A673 (cell line): ENCODE measurements at regions not wholly inside any gene's neighbourhood (a gene's known extent, or its start where the extent isn't known, plus 50 kb on each side); places are given as distances from the start of the nearest gene placed in this dataset.

ENCODE experiments used
- EZH2 ChIP-seq: fragments of 200-600 bp; sonication (generic); IDR thresholded peaks from 2 replicates; pipeline ENCODE4 v1.6.1; 2017; ENCODE audit warnings: borderline replicate concordance, low read depth, mild to moderate bottlenecking, mixed read lengths, antibody characterized with exemption, low read length; ENCODE audit not compliant: poor library complexity, severe bottlenecking
- TF ChIP-seq, protein P1 (sequence below): fragments of 300-800, 200-600 bp; sonication (generic); conservative IDR thresholded peaks from 2 replicates; pipeline ENCODE4 v1.5.1; 2017; ENCODE audit warnings: low read depth, mild to moderate bottlenecking, antibody characterized with exemption, low read length, moderate library complexity, mixed read lengths

DNA sequence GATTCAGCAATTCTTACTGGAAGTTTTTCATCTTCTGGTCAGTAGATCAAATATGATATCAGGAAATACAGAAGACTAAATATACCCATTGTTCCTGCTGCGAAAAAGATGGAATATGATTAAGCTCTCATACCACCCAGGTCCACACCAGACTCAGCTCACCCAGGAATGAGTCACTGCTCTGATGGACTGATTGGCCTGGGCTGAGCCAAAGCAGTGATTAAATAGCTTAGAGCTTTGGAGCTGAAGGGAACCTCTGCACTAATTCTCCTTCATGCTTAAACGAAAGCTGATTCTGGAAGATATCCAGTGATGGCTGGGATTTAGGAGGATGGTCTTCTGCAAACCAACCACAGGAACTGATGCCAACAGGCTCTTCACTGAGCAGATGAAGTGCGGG is 62.0 kb upstream of the SYT1 start:
- no peak for TF ChIP-seq EZH2
- TF ChIP-seq, protein P1, sequence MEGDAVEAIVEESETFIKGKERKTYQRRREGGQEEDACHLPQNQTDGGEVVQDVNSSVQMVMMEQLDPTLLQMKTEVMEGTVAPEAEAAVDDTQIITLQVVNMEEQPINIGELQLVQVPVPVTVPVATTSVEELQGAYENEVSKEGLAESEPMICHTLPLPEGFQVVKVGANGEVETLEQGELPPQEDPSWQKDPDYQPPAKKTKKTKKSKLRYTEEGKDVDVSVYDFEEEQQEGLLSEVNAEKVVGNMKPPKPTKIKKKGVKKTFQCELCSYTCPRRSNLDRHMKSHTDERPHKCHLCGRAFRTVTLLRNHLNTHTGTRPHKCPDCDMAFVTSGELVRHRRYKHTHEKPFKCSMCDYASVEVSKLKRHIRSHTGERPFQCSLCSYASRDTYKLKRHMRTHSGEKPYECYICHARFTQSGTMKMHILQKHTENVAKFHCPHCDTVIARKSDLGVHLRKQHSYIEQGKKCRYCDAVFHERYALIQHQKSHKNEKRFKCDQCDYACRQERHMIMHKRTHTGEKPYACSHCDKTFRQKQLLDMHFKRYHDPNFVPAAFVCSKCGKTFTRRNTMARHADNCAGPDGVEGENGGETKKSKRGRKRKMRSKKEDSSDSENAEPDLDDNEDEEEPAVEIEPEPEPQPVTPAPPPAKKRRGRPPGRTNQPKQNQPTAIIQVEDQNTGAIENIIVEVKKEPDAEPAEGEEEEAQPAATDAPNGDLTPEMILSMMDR: no peak
